ENCODE measurements at regions not wholly inside any gene's neighbourhood (a gene's known extent, or its start where the extent isn't known, plus 50 kb on each side); places are given as distances from the start of the nearest gene placed in this dataset.
A peak's percentile ranks its signal among the peaks of the same experiment; 100 is the strongest.
"Not testable (repeated sequence)": the region's sequence is repeated elsewhere in the genome, so short reads cannot be mapped to it uniquely, and the experiment has no call there.

- no peaks in the 10 kb centered on the region for H3K9me3 ChIP-seq (ENCODE audit: control insufficient read depth, insufficient read depth, low read length)
- no peak for DNase-seq (ENCODE audit: low read depth in 4 of 6, low spot score in 6 of 6)
- H3K36me3 ChIP-seq (ENCODE audit: control insufficient read depth, insufficient read depth, low read length): no peaks in the 10 kb centered on the region
- H3K27ac ChIP-seq (ENCODE audit: low read depth, low read length): no peak overlapping the region
- no peaks in the 10 kb centered on the region for H3K4me1 ChIP-seq (ENCODE audit: control insufficient read depth, insufficient read depth, low read length)
- 70% methylated on average over 2 of the region's 10 CpGs for WGBS (ENCODE audit: insufficient coverage)
- no peaks in the 10 kb centered on the region for H3K27me3 ChIP-seq (ENCODE audit: control insufficient read depth, insufficient read depth, low read length)
- no peak overlapping the region for H3K4me3 ChIP-seq (ENCODE audit: low read depth, low read length)
Measured at GRCh38 chr4:138864961-138865720, 150.4 kb upstream of the NOCT start.

- no peak overlapping the region for H3K4me3 ChIP-seq (ENCODE audit: low read depth, low read length)
- peak in 1 of 6 donors; percentile 29 for DNase-seq (ENCODE audit: low read depth in 4 of 6, low spot score in 6 of 6)
- no CpG with 5 or more reads among the region's 4 CpGs for WGBS (ENCODE audit: insufficient coverage)
- no peaks in the 10 kb centered on the region for H3K4me1 ChIP-seq (ENCODE audit: control insufficient read depth, insufficient read depth, low read length)
- no peaks in the 10 kb centered on the region for H3K27me3 ChIP-seq (ENCODE audit: control insufficient read depth, insufficient read depth, low read length)
- H3K9me3 ChIP-seq (ENCODE audit: control insufficient read depth, insufficient read depth, low read length): no peaks in the 10 kb centered on the region
- no peaks in the 10 kb centered on the region for H3K36me3 ChIP-seq (ENCODE audit: control insufficient read depth, insufficient read depth, low read length)
- no peak overlapping the region for H3K27ac ChIP-seq (ENCODE audit: low read depth, low read length)
Measured at GRCh38 chr4:138863160-138863559, 152.4 kb upstream of the NOCT start.

- Histone ChIP-seq H3K27ac (ENCODE audit: low read depth, low read length) (no peak overlapping the region), H3K4me3 (ENCODE audit: low read depth, low read length) (no peak overlapping the region), H3K27me3 (ENCODE audit: control insufficient read depth, insufficient read depth, low read length) (no peaks in the 10 kb centered on the region), H3K9me3 (ENCODE audit: control insufficient read depth, insufficient read depth, low read length) (no peaks in the 10 kb centered on the region), H3K4me1 (ENCODE audit: control insufficient read depth, insufficient read depth, low read length) (no peaks in the 10 kb centered on the region), H3K36me3 (ENCODE audit: control insufficient read depth, insufficient read depth, low read length) (no peaks in the 10 kb centered on the region)
- WGBS (ENCODE audit: insufficient coverage): no CpG with 5 or more reads among the region's 5 CpGs
- DNase-seq (ENCODE audit: low read depth in 4 of 6, low spot score in 6 of 6): no peak
Measured at GRCh38 chr4:138861135-138861534, 154.4 kb upstream of the NOCT start.

GRCh38 chr4:138860357-138860756 is 155.2 kb upstream of the NOCT start:
- H3K27me3 ChIP-seq (ENCODE audit: control insufficient read depth, insufficient read depth, low read length); H3K4me1 ChIP-seq (ENCODE audit: control insufficient read depth, insufficient read depth, low read length); H3K4me3 ChIP-seq (ENCODE audit: low read depth, low read length); H3K27ac ChIP-seq (ENCODE audit: low read depth, low read length); DNase-seq (ENCODE audit: low read depth in 4 of 6, low spot score in 6 of 6); H3K9me3 ChIP-seq (ENCODE audit: control insufficient read depth, insufficient read depth, low read length); H3K36me3 ChIP-seq (ENCODE audit: control insufficient read depth, insufficient read depth, low read length): not testable (repeated sequence)
- no CpG with 5 or more reads among the region's 1 CpG for WGBS (ENCODE audit: insufficient coverage)

- H3K4me1 ChIP-seq (ENCODE audit: control insufficient read depth, insufficient read depth, low read length): no peaks in the 10 kb centered on the region
- WGBS (ENCODE audit: insufficient coverage): no CpG with 5 or more reads among the region's 4 CpGs
- no peak overlapping the region for H3K4me3 ChIP-seq (ENCODE audit: low read depth, low read length)
- H3K27me3 ChIP-seq (ENCODE audit: control insufficient read depth, insufficient read depth, low read length): no peaks in the 10 kb centered on the region
- H3K9me3 ChIP-seq (ENCODE audit: control insufficient read depth, insufficient read depth, low read length): no peaks in the 10 kb centered on the region
- no peak for DNase-seq (ENCODE audit: low read depth in 4 of 6, low spot score in 6 of 6)
- no peaks in the 10 kb centered on the region for H3K36me3 ChIP-seq (ENCODE audit: control insufficient read depth, insufficient read depth, low read length)
- H3K27ac ChIP-seq (ENCODE audit: low read depth, low read length): no peak overlapping the region
Measured at GRCh38 chr4:138859254-138859653, 156.3 kb upstream of the NOCT start.

GRCh38 chr4:138858419-138858818 is 157.2 kb upstream of the NOCT start:
- no peaks in the 10 kb centered on the region for H3K36me3 ChIP-seq (ENCODE audit: control insufficient read depth, insufficient read depth, low read length)
- DNase-seq (ENCODE audit: low read depth in 4 of 6, low spot score in 6 of 6): no peak
- H3K4me1 ChIP-seq (ENCODE audit: control insufficient read depth, insufficient read depth, low read length): no peaks in the 10 kb centered on the region
- H3K27me3 ChIP-seq (ENCODE audit: control insufficient read depth, insufficient read depth, low read length): no peaks in the 10 kb centered on the region
- H3K4me3 ChIP-seq (ENCODE audit: low read depth, low read length): no peak overlapping the region
- H3K9me3 ChIP-seq (ENCODE audit: control insufficient read depth, insufficient read depth, low read length): no peaks in the 10 kb centered on the region
- no peak overlapping the region for H3K27ac ChIP-seq (ENCODE audit: low read depth, low read length)

- 79% methylated on average over 2 of the region's 2 CpGs for WGBS (ENCODE audit: insufficient coverage)
- Histone ChIP-seq H3K27ac (ENCODE audit: low read depth, low read length) (no peak overlapping the region), H3K4me3 (ENCODE audit: low read depth, low read length) (no peak overlapping the region), H3K9me3 (ENCODE audit: control insufficient read depth, insufficient read depth, low read length) (no peaks in the 10 kb centered on the region), H3K36me3 (ENCODE audit: control insufficient read depth, insufficient read depth, low read length) (no peaks in the 10 kb centered on the region), H3K27me3 (ENCODE audit: control insufficient read depth, insufficient read depth, low read length) (no peaks in the 10 kb centered on the region), H3K4me1 (ENCODE audit: control insufficient read depth, insufficient read depth, low read length) (no peaks in the 10 kb centered on the region)
- DNase-seq (ENCODE audit: low read depth in 4 of 6, low spot score in 6 of 6): no peak
Measured at GRCh38 chr4:138857416-138857815, 158.2 kb upstream of the NOCT start.

- Histone ChIP-seq H3K9me3 (ENCODE audit: control insufficient read depth, insufficient read depth, low read length) (peaks cover 2% of the 10 kb centered on the region), H3K4me1 (ENCODE audit: control insufficient read depth, insufficient read depth, low read length) (no peaks in the 10 kb centered on the region), H3K36me3 (ENCODE audit: control insufficient read depth, insufficient read depth, low read length) (no peaks in the 10 kb centered on the region), H3K27ac (ENCODE audit: low read depth, low read length) (no peak overlapping the region), H3K4me3 (ENCODE audit: low read depth, low read length) (no peak overlapping the region), H3K27me3 (ENCODE audit: control insufficient read depth, insufficient read depth, low read length) (no peaks in the 10 kb centered on the region)
- no CpG with 5 or more reads among the region's 2 CpGs for WGBS (ENCODE audit: insufficient coverage)
- DNase-seq (ENCODE audit: low read depth in 4 of 6, low spot score in 6 of 6): peak in 1 of 6 donors; percentile 91
Measured at GRCh38 chr4:138852681-138853080, 162.9 kb upstream of the NOCT start.

- H3K27me3 ChIP-seq (ENCODE audit: control insufficient read depth, insufficient read depth, low read length): no peaks in the 10 kb centered on the region
- peak overlapping the region; percentile 9 for H3K4me3 ChIP-seq (ENCODE audit: low read depth, low read length)
- no peaks in the 10 kb centered on the region for H3K36me3 ChIP-seq (ENCODE audit: control insufficient read depth, insufficient read depth, low read length)
- no peaks in the 10 kb centered on the region for H3K4me1 ChIP-seq (ENCODE audit: control insufficient read depth, insufficient read depth, low read length)
- 3% methylated on average over 7 of the region's 17 CpGs for WGBS (ENCODE audit: insufficient coverage)
- no peak overlapping the region for H3K27ac ChIP-seq (ENCODE audit: low read depth, low read length)
- H3K9me3 ChIP-seq (ENCODE audit: control insufficient read depth, insufficient read depth, low read length): peaks cover 2% of the 10 kb centered on the region
- DNase-seq (ENCODE audit: low read depth in 4 of 6, low spot score in 6 of 6): peak in 2 of 6 donors; percentile 90 to 95
Measured at GRCh38 chr4:138851391-138852335, 163.9 kb upstream of the NOCT start.
